OCI-LY7 (cell line): ENCODE measurements at regions not wholly inside any gene's neighbourhood (a gene's known extent, or its start where the extent isn't known, plus 50 kb on each side); places are given as distances from the start of the nearest gene placed in this dataset.

ENCODE experiments used
- CTCF ChIP-seq: fragments of 200-600 bp; sonication (generic); conservative IDR thresholded peaks from 2 replicates; pipeline ENCODE4 v1.5.1; 2014; ENCODE audit warnings: mild to moderate bottlenecking, antibody characterized with exemption, low read length, moderate library complexity, mixed read lengths
- EZH2phosphoT487 ChIP-seq: fragments of 200-600 bp; sonication (generic); IDR thresholded peaks from 2 replicates; pipeline ENCODE4 v1.6.1; 2018; ENCODE audit warnings: low read depth, borderline replicate concordance, mild to moderate bottlenecking, mixed run types, antibody characterized with exemption, low read length, moderate library complexity, mixed read lengths

- TF ChIP-seq CTCF (no peak), EZH2phosphoT487 (no peak)
These were observed 163.0 kb downstream of the BRMS1L start for GRCh38 chr14:35988972-35989690.
